Neural cell (in vitro differentiated cells): ENCODE measurements at regions not wholly inside any gene's neighbourhood (a gene's known extent, or its start where the extent isn't known, plus 50 kb on each side); places are given as distances from the start of the nearest gene placed in this dataset.

Experiments
- CTCF ChIP-seq: fragments of 450-650 bp; IDR thresholded peaks from 2 replicates; pipeline ENCODE4 v1.5.1; 2014; ENCODE audit warnings: antibody characterized with exemption, mild to moderate bottlenecking, moderate library complexity; ENCODE audit not compliant: poor library complexity, severe bottlenecking
- EZH2 ChIP-seq: fragments of 200-600, 300-800 bp; shearing (Covaris generic), sonication (generic); IDR thresholded peaks from 2 replicates; pipeline ENCODE4 v1.6.1; 2014; ENCODE audit warnings: antibody characterized with exemption, low read length, borderline replicate concordance, mild to moderate bottlenecking; ENCODE audit not compliant: insufficient read depth, poor library complexity, severe bottlenecking
- RAD21 ChIP-seq: fragments of 450-650 bp; conservative IDR thresholded peaks from 2 replicates; pipeline ENCODE4 v1.6.1; 2014; ENCODE audit warnings: antibody characterized with exemption, mild to moderate bottlenecking, moderate library complexity
- REST ChIP-seq: IDR thresholded peaks from 2 replicates; pipeline ENCODE4 v1.6.1; 2012; ENCODE audit warnings: borderline replicate concordance
- SMC3 ChIP-seq: fragments of 450-650 bp; conservative IDR thresholded peaks from 2 replicates; pipeline ENCODE4 v1.6.1; 2014; ENCODE audit warnings: antibody characterized with exemption, mild to moderate bottlenecking, moderate library complexity; ENCODE audit not compliant: poor library complexity

- no peak for TF ChIP-seq RAD21
- TF ChIP-seq CTCF = no peak
- TF ChIP-seq REST = no peak
- no peak for TF ChIP-seq EZH2
- no peak for TF ChIP-seq SMC3
Observed at GRCh38 chr5:40308867-40309266, 370.8 kb upstream of the PTGER4 start.
